ENCODE measurements at regions not wholly inside any gene's neighbourhood (a gene's known extent, or its start where the extent isn't known, plus 50 kb on each side); places are given as distances from the start of the nearest gene placed in this dataset.

GRCh38 chr13:75038393-75039113 lies 443.4 kb downstream of the TBC1D4 start:
- DNase-seq: no peak

- no peak for DNase-seq
Observed at GRCh38 chr13:75025956-75026355, 456.0 kb downstream of the TBC1D4 start.

DNA sequence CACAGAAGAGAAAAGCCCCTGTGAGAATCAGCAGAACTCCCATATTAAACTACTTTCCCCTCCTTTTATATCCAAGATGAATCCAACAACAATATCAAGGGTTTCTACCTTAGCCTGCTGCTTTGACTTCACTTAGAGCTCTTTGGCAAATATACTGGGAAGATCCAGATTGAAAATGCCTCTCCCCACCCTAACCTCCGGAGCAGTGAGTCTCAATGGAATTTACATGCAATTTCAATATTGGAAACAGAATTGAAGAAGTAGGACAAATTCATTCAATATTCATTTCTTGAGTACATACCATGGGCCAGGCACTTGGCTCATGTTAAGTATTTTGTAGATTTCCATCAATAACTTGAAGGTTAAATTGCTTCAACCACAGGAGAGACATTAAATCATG lies 457.4 kb downstream of the TBC1D4 start:
- no peak for DNase-seq

DNA sequence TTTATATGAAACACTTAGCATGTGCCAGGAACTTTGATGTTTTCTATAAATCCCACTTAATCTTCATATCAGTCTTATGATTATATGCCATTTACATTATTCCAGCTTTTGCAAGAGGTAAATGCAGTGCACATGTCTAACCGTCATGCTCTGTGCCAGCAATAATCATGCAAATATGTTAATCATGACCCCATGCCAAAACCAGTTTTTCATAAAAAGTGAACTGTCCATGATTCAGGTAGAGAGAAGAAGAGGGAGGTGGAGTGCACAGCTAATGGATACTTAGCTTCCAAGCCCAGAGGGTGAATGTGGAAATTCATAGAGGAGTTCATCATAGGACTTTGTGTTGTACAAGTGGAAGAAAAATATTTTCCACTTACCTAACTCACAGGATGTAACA lies 458.4 kb downstream of the TBC1D4 start:
- no peak for DNase-seq

DNA sequence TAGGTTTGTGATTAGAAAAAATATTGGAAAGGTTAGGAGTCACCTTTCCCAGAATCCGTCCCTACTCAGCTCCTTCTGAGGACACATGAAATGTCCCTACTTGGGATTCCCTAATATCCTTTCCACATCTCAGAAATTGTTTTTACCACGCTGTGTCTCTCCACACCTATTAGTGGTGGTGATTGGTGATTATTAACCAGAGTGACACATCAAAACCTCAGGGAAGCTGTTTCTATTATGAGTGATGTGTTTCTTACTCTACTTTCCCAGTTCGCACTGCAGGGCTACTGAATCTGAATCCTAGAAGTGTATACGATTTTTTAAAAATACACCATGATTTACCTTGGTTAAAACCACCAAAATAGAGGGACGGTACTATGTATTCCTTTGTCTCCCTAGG lies 460.8 kb downstream of the TBC1D4 start:
- DNase-seq: no peak

- DNase-seq: no peak
Observed at GRCh38 chr13:75016225-75016624, 465.7 kb downstream of the TBC1D4 start.

DNA sequence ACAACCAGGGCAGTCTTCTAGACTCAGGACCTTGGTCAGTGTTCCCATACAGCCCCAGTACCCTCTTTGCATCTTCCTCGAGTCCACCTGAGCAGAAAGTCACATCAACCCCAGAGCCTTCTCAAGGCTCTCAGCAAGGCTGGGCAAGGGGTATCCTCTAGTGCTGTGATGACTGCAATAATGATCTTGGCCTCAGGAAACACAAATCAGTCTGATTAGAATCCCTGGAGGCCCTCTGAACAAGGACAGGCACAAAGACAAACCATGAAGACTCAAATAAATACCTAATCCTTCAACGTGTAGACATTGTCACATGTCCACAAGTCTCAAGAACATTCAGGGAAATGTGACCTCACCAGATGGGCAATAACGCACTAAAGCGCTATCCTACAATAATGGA lies 468.2 kb downstream of the TBC1D4 start:
- DNase-seq: no peak

DNA sequence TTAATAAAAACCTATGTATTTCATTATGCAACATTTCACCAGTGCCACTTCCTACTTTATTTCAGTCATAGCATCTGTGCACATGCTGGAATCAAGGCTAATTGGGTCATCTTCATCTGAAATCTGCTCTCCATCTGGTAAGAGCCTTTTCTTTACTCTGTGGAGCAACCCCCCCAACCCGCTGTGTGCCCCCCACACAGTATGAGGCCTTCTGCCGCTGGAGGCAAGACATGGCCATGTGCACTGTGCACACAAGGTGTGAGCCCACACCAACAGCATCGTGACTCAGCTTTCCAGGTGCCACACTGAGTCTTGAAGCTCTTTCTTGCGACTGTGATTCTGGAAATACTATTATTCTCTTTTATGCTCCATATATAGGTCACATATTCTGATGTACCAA lies 471.0 kb downstream of the TBC1D4 start:
- DNase-seq: no peak

- DNase-seq: no peak
Observed at GRCh38 chr13:75008926-75009325, 473.0 kb downstream of the TBC1D4 start.

GRCh38 chr13:74990992-74991391 lies 491.0 kb downstream of the TBC1D4 start:
- DNase-seq: no peak

- no peak for DNase-seq
Observed at GRCh38 chr13:74987124-74987690, 494.8 kb downstream of the TBC1D4 start.

GRCh38 chr13:74986609-74987008 lies 495.4 kb downstream of the TBC1D4 start:
- no peak for DNase-seq

DNA sequence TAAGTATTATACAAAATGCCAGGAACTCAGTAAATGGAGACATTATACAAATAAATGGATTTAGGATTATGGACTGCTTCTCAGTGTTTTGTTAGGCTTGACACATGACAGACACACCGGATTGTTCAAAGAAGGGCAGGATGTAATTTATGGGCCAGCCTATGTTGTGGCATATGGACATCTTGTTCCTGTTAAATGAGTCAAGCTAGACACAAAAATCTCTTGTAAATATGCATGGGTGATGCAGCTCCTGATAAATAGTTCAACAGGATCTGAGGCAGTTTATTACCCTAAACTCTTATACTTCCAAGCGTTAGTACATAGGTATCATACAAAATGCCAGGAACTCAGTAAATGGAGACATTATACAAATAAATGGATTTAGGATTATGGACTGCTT lies 502.3 kb downstream of the TBC1D4 start:
- no peak for DNase-seq

DNA sequence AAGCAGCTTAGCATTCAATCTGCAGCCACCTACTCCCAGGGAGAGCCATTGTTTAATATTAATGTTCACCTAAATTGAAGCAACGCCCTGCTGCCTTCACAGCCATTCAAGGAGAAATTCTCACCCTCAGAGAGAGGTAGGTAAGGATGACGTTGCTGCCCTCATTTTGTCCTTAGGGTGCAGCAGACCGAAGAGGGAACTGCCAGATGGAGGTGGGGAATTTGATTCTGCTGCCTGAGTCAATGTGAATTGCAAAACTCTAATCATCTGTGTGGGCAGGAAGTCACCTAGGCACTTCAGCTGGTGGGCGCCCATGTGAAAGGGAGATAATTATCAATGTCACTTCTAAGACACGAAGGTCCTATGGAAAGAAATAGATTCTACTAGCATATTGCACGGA lies 503.4 kb downstream of the TBC1D4 start:
- no peak for DNase-seq

DNA sequence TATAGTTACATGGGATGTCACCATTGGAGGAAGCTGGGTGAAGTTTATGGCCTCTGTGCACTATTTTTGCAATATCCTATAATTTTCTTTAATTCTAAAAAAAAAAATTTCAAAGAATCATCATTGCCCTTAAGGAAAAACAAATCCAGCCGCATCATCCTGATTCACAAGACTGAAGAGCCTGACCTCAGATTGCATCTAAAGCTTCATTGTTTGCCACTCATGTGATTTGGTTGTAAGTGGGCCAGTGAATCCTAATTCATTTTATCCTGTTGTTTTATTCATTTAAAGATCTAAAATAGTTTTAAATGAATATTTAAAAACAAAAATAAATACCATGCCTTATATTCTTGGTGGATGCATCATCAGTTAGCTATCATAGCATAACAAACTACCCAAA lies 504.5 kb downstream of the TBC1D4 start:
- no peak for DNase-seq

GRCh38 chr13:74975111-74975510 lies 506.9 kb downstream of the TBC1D4 start:
- no peak for DNase-seq

- no peak for DNase-seq
Observed at GRCh38 chr13:74973935-74974879, 507.8 kb downstream of the TBC1D4 start.

DNA sequence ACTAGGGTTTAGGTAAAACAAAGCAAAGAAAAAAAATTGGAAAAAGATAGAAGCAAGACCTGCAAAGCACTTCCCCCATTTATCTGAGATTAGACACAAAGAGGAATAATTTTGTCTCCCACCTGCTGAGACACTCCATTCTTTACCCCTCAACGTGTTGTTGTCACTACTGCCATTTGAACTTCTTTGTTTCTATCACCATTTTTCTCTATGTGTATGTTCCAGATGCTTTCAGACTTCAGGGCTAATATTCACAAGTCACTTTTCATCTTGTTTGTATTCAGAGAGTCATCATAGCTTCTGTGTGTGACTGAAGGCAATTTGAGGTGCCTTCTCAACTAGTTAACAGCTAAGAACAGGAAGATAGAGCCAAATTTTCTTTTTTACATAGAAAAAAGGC lies 512.5 kb downstream of the TBC1D4 start:
- DNase-seq: no peak

DNA sequence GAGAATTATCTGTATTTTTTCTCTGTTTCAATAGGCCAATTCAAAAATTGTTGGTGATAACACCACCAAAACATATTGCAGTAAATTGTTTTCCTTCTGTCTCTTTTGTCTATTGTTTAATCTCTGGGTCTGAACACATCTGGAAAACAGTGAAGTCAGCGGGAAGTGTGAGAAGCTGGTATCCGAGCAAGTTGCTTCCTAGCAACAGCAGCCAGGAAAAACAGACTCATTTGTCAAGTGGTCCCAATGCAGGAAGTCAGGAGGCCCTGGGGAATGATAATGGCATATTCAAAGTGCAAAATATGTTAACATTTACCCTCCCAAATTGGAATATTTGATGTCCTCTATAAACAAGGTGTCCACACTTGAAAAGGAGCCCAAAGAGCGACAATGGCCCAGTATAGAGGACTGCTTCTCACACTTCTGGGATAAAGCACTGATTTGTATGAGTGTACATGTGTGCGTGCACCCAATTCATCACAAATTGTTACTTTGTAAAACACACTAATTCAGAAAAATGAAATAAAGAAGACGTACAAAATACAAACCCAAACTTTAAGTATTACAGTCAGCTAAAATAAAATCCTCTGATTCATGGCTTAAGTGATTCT lies 515.0 kb downstream of the TBC1D4 start:
- no peak for DNase-seq

DNA sequence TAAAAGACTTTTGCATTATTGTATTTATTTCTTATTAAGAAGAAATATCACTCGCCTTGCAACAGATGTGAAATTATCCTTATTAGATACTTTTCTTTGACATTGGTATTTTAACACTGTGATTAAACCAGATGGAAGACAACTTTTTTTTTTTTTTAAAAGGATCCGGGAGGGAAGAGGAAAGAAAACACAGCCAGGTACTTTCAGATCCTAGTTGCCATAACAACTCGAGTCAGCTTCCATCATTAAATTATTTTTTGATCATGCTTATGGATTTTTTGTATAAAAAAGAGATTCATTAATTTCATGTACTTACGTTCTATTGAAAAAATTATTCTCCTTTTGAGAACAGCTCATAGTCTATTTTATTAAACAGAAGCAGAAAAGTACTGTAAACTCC lies 515.7 kb downstream of the TBC1D4 start:
- no peak for DNase-seq

- DNase-seq: no peak
Observed at GRCh38 chr13:74945637-74946036, 536.3 kb downstream of the TBC1D4 start.

DNA sequence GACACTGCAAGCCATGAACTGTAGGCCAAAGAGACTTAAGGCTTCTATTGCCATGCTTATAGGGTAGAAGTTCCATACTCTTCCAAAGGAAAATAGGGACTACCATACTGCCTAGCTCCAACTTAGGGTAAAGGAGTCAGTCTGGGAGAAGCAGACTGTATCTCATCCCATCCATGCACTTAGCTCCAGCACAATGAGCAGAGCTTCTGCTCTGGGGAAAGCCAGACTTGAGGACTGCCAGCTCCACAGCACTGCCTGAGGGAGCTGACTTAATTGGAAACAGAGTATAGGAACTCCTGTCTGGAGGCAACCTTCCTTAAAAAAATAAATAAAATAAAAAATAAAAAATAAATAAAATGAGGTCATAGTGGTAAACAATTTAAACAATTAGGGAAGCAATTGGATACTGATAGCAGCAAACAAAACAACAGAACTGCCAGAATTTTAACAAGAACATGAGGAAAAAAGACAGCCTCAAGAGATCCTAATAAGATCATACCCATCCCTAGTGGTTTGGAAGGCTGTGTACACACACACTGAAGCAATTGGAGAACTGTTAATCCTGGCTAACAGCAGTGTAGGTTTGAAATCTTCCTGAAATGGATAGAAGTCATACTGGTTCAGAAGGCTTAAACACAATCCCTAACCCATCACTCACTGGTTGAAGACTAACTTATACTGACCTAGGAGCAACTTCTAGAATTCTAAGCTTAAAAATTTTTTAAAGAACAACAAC lies 550.1 kb downstream of the TBC1D4 start:
- no peak for DNase-seq
